HepG2 (cell line): ENCODE measurements at regions not wholly inside any gene's neighbourhood (a gene's known extent, or its start where the extent isn't known, plus 50 kb on each side); places are given as distances from the start of the nearest gene placed in this dataset.

Experiments used
- FOXA3 ChIP-seq: IDR thresholded peaks from 2 replicates; pipeline ENCODE4 v1.6.1; 2016; ENCODE audit warnings: missing genetic modification reagents, missing compliant biosample characterization
- KDM1A ChIP-seq: IDR thresholded peaks from 2 replicates; pipeline ENCODE4 v1.6.1; 2016; ENCODE audit warnings: missing compliant biosample characterization
- NFATC3 ChIP-seq: sonication (generic); formaldehyde crosslinking; IDR thresholded peaks from 2 replicates; pipeline ENCODE4 v1.5.1; 2020; ENCODE audit warnings: mild to moderate bottlenecking, missing genetic modification reagents
- NRL ChIP-seq: sonication (generic); formaldehyde crosslinking; IDR thresholded peaks from 2 replicates; pipeline ENCODE4 v1.5.0; 2020; ENCODE audit warnings: missing genetic modification reagents, mild to moderate bottlenecking, moderate library complexity, borderline replicate concordance
- POLR2AphosphoS5 ChIP-seq: IDR thresholded peaks from 2 replicates; pipeline ENCODE4 v1.6.1; 2012; ENCODE audit warnings: low read depth, low read length
- SOX13 ChIP-seq, 3 experiments: fragments of 450-650 bp in 1 of 3; sonication (generic) in 1 of 3; formaldehyde crosslinking in 1 of 3; IDR thresholded peaks in 2 of 3; conservative IDR thresholded peaks in 1 of 3; 2 replicates each; pipeline versions ENCODE4 v1.5.0 to v1.6.1; 2016 to 2020; ENCODE audit warnings: antibody characterized with exemption in 1 of 3, mild to moderate bottlenecking in 1 of 3, missing compliant biosample characterization in 1 of 3, missing genetic modification reagents in 1 of 3, moderate library complexity in 1 of 3
- SP4 ChIP-seq: sonication (generic); formaldehyde crosslinking; IDR thresholded peaks from 2 replicates; pipeline ENCODE4 v1.8.1; 2023; ENCODE audit warnings: mild to moderate bottlenecking, missing genetic modification reagents
- TAF15 ChIP-seq: fragments of 200-400 bp; formaldehyde crosslinking; IDR thresholded peaks from one replicate; pipeline ENCODE4 v1.6.1; 2018; ENCODE audit warnings: mild to moderate bottlenecking, low read depth, low read length; ENCODE audit not compliant: poor library complexity, severe bottlenecking
- U2AF2 ChIP-seq: fragments of 200-400 bp; formaldehyde crosslinking; IDR thresholded peaks from 2 replicates; pipeline ENCODE4 v1.6.1; 2017; ENCODE audit warnings: low read depth, mild to moderate bottlenecking, low read length
- ZKSCAN5 ChIP-seq: sonication (generic); formaldehyde crosslinking; IDR thresholded peaks from 2 replicates; pipeline ENCODE4 v1.5.1; 2020; ENCODE audit warnings: mild to moderate bottlenecking, missing genetic modification reagents
- ZNF121 ChIP-seq: sonication (generic); formaldehyde crosslinking; IDR thresholded peaks from 2 replicates; pipeline ENCODE4 v1.5.0; 2020; ENCODE audit warnings: mild to moderate bottlenecking, missing genetic modification reagents
- ZNF256 ChIP-seq: sonication (generic); formaldehyde crosslinking; conservative IDR thresholded peaks from 2 replicates; pipeline ENCODE4 v1.4.0; 2020; ENCODE audit warnings: missing genetic modification reagents
- ZNF451 ChIP-seq: sonication (generic); formaldehyde crosslinking; IDR thresholded peaks from 2 replicates; pipeline ENCODE4 v1.5.0; 2020; ENCODE audit warnings: mild to moderate bottlenecking, missing genetic modification reagents
- ZNF619 ChIP-seq: sonication (generic); formaldehyde crosslinking; IDR thresholded peaks from 2 replicates; pipeline ENCODE4 v1.4.0; 2020; ENCODE audit warnings: mild to moderate bottlenecking, missing genetic modification reagents
- ZNF768 ChIP-seq: sonication (generic); formaldehyde crosslinking; IDR thresholded peaks from 2 replicates; pipeline ENCODE4 v1.4.0; 2020; ENCODE audit warnings: missing genetic modification reagents
- TF ChIP-seq, protein P1 (sequence below), 2 experiments: fragments of 450-650 bp in 1 of 2; sonication (generic) in 1 of 2; formaldehyde crosslinking in 1 of 2; IDR thresholded peaks; 2 replicates each; pipeline versions ENCODE4 v1.6.1 to v1.8.0; 2016 to 2022; ENCODE audit warnings: antibody characterized with exemption in 1 of 2, mild to moderate bottlenecking in 1 of 2, missing genetic modification reagents in 1 of 2
- TF ChIP-seq, protein P2 (sequence below): sonication (generic); IDR thresholded peaks from 2 replicates; pipeline ENCODE4 v1.6.1; 2016; ENCODE audit warnings: low read depth, borderline replicate concordance

DNA sequence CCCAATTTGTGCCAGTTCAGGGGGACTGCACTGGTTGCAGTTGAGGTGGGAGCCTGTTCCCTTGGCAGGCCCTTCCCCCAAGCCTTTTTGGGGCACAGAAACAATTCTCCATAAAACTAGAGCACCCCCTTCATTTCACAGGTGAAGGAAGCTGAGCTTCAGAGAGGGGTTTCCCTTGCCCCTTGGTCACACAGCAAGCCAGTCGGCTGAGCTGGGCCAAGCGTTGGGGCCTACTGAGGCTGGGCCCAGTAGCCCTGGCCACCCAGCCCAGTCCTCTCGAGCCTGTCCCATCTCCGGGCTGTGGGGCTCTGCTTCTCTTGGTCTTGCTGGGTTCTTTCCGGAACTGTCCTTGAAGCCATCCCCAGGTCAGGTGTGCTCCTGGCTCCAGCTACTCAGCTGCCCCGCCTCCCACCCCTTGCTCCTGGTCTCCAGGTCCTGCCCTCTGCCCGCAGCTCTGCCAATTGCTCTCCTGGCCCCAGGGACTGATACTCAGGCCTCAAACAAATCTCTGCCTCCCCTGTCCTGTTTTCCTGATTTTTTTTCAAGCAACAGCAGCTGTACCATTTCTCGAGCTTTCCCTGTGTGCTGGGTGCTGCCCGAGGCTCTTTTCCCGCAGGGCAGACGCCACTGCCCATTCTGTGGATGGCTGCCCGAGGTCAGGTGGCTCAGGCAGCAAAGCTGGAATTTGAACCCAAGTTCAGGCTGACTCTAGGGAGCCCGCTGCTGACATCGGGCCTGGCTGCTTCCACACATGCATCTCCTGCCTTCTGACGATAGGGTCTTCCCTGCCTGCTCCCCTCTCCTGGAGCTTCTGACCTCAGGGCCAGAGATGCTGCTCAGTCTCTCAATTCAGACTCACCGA is 87.4 kb upstream of the NKD1 start (continued):
- TF ChIP-seq, protein P1, sequence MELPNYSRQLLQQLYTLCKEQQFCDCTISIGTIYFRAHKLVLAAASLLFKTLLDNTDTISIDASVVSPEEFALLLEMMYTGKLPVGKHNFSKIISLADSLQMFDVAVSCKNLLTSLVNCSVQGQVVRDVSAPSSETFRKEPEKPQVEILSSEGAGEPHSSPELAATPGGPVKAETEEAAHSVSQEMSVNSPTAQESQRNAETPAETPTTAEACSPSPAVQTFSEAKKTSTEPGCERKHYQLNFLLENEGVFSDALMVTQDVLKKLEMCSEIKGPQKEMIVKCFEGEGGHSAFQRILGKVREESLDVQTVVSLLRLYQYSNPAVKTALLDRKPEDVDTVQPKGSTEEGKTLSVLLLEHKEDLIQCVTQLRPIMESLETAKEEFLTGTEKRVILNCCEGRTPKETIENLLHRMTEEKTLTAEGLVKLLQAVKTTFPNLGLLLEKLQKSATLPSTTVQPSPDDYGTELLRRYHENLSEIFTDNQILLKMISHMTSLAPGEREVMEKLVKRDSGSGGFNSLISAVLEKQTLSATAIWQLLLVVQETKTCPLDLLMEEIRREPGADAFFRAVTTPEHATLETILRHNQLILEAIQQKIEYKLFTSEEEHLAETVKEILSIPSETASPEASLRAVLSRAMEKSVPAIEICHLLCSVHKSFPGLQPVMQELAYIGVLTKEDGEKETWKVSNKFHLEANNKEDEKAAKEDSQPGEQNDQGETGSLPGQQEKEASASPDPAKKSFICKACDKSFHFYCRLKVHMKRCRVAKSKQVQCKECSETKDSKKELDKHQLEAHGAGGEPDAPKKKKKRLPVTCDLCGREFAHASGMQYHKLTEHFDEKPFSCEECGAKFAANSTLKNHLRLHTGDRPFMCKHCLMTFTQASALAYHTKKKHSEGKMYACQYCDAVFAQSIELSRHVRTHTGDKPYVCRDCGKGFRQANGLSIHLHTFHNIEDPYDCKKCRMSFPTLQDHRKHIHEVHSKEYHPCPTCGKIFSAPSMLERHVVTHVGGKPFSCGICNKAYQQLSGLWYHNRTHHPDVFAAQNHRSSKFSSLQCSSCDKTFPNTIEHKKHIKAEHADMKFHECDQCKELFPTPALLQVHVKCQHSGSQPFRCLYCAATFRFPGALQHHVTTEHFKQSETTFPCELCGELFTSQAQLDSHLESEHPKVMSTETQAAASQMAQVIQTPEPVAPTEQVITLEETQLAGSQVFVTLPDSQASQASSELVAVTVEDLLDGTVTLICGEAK (IDR thresholded peaks at IDR 0.05), result no peak
- TF ChIP-seq, protein P1 (CRISPR knock-in tag; IDR thresholded peaks at IDR 0.05), result peak; percentile 60
- TF ChIP-seq ZNF619 (CRISPR knock-in tag) (no peak), NRL (peak; percentile 67; the same call in 1 of the 2 replicates), ZNF768 (CRISPR knock-in tag) (peak; percentile 95), POLR2AphosphoS5 (no peak), TAF15 (no peak), ZNF451 (CRISPR knock-in tag) (no peak), ZNF121 (CRISPR knock-in tag) (0 out of 2 replicates have a peak, but pooled peaks have one; percentile 16), SOX13 (IDR thresholded peaks at IDR 0.05) (no peak), SOX13 (CRISPR knock-in tag; conservative IDR thresholded peaks at IDR 0.05 in 1 of 2, IDR thresholded peaks at IDR 0.05 in 1 of 2) (no peak), FOXA3 (no peak), NFATC3 (CRISPR knock-in tag) (no peak), U2AF2 (no peak), SP4 (0 out of 2 replicates have a peak, but pooled peaks have one; percentile 25), ZNF256 (0 out of 2 replicates have a peak, but pooled peaks have one; percentile 36), ZKSCAN5 (no peak), KDM1A (CRISPR knock-in tag) (peak; percentile 54; the same call in 1 of the 2 replicates)
- TF ChIP-seq, protein P2, sequence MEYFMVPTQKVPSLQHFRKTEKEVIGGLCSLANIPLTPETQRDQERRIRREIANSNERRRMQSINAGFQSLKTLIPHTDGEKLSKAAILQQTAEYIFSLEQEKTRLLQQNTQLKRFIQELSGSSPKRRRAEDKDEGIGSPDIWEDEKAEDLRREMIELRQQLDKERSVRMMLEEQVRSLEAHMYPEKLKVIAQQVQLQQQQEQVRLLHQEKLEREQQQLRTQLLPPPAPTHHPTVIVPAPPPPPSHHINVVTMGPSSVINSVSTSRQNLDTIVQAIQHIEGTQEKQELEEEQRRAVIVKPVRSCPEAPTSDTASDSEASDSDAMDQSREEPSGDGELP, result peak; percentile 44; the same call in 1 of the 2 replicates
